H9 (cell line): ENCODE measurements at regions not wholly inside any gene's neighbourhood (a gene's known extent, or its start where the extent isn't known, plus 50 kb on each side); places are given as distances from the start of the nearest gene placed in this dataset.

Experiments
- DNase-seq: peaks from one replicate; pipeline ENCODE4 v3.0.0-alpha.2; 2017
- H2AFZ ChIP-seq: one replicate; pipeline ENCODE4 v1.6.1; 2013; ENCODE audit warnings: mild to moderate bottlenecking, low read length, control low read depth, moderate library complexity
- H2AK5ac ChIP-seq: 2 replicates; pipeline ENCODE4 v1.6.1; 2013; ENCODE audit warnings: low read length, control low read depth, mixed read lengths; ENCODE audit not compliant: insufficient read length
- H2BK120ac ChIP-seq: one replicate; pipeline ENCODE4 v1.6.1; 2013; ENCODE audit warnings: low read depth, mild to moderate bottlenecking, low read length, control low read depth, inconsistent platforms; ENCODE audit not compliant: poor library complexity, severe bottlenecking
- H2BK12ac ChIP-seq: 2 replicates; pipeline ENCODE4 v1.6.1; 2013; ENCODE audit warnings: low read length, control low read depth, mixed read lengths, low read depth; ENCODE audit not compliant: insufficient read length
- H2BK15ac ChIP-seq: 2 replicates; pipeline ENCODE4 v1.6.1; 2013; ENCODE audit warnings: low read depth, low read length, control low read depth
- H2BK20ac ChIP-seq: one replicate; pipeline ENCODE4 v1.6.1; 2013; ENCODE audit warnings: low read depth, mild to moderate bottlenecking, low read length, control low read depth, inconsistent platforms; ENCODE audit not compliant: poor library complexity, severe bottlenecking
- H2BK5ac ChIP-seq: 2 replicates; pipeline ENCODE4 v1.6.1; 2013; ENCODE audit warnings: low read length, control low read depth, mixed read lengths; ENCODE audit not compliant: insufficient read length
- H3K14ac ChIP-seq: 2 replicates; pipeline ENCODE4 v1.6.1; 2013; ENCODE audit warnings: low read length, control low read depth; ENCODE audit not compliant: insufficient read depth
- H3K18ac ChIP-seq: 2 replicates; pipeline ENCODE4 v1.6.1; 2013; ENCODE audit warnings: low read depth, mild to moderate bottlenecking, mixed read lengths, low read length, control low read depth; ENCODE audit not compliant: insufficient read length
- H3K23ac ChIP-seq: 2 replicates; pipeline ENCODE4 v1.6.1; 2013; ENCODE audit warnings: low read length, control low read depth, mixed read lengths, low read depth; ENCODE audit not compliant: insufficient read length
- H3K23me2 ChIP-seq: 2 replicates; pipeline ENCODE4 v1.6.1; 2013; ENCODE audit warnings: low read depth, mild to moderate bottlenecking, mixed read lengths, low read length, control low read depth; ENCODE audit not compliant: insufficient read length, poor library complexity, severe bottlenecking
- H3K27ac ChIP-seq: 2 replicates; pipeline ENCODE4 v1.5.1; 2013; ENCODE audit warnings: low read length, control low read depth, mixed read lengths, low read depth; ENCODE audit not compliant: insufficient read length
- H3K27me3 ChIP-seq: 2 replicates; pipeline ENCODE4 v1.6.1; 2013; ENCODE audit warnings: low read length, control low read depth, inconsistent platforms; ENCODE audit not compliant: insufficient read depth
- H3K4ac ChIP-seq: 2 replicates; pipeline ENCODE4 v1.6.1; 2013; ENCODE audit warnings: low read depth, mild to moderate bottlenecking, control low read depth, inconsistent platforms, low read length, moderate library complexity
- H3K4me1 ChIP-seq: 2 replicates; pipeline ENCODE4 v1.6.1; 2013; ENCODE audit warnings: low read length, control low read depth, inconsistent platforms; ENCODE audit not compliant: insufficient read depth
- H3K4me2 ChIP-seq: 2 replicates; pipeline ENCODE4 v1.6.1; 2013; ENCODE audit warnings: low read length, control low read depth, mixed read lengths; ENCODE audit not compliant: insufficient read length, insufficient read depth
- H3K56ac ChIP-seq: 2 replicates; pipeline ENCODE4 v1.6.1; 2013; ENCODE audit warnings: low read depth, mild to moderate bottlenecking, mixed read lengths, low read length, control low read depth; ENCODE audit not compliant: insufficient read length
- H3K79me1 ChIP-seq: 2 replicates; pipeline ENCODE4 v1.6.1; 2013; ENCODE audit warnings: low read depth, mild to moderate bottlenecking, moderate library complexity, low read length, control low read depth, inconsistent platforms; ENCODE audit not compliant: insufficient read depth, poor library complexity, severe bottlenecking
- H3K79me2 ChIP-seq: 2 replicates; pipeline ENCODE4 v1.6.1; 2013; ENCODE audit warnings: low read length, control low read depth, inconsistent platforms; ENCODE audit not compliant: insufficient read depth
- H3K9ac ChIP-seq: 2 replicates; pipeline ENCODE4 v1.6.1; 2013; ENCODE audit warnings: low read length, control low read depth, mixed read lengths; ENCODE audit not compliant: insufficient read length; ENCODE audit errors: extremely low read depth
- H3K9me3 ChIP-seq: one replicate; pipeline ENCODE4 v1.6.1; 2013; ENCODE audit warnings: low read depth, low read length, inconsistent platforms; ENCODE audit not compliant: control insufficient read depth
- H3T11ph ChIP-seq: one replicate; pipeline ENCODE4 v1.6.1; 2013; ENCODE audit warnings: mild to moderate bottlenecking, low read length, control low read depth, inconsistent platforms
- H4K20me1 ChIP-seq: one replicate; pipeline ENCODE4 v1.6.1; 2013; ENCODE audit not compliant: control insufficient read depth, insufficient read length, insufficient read depth
- H4K5ac ChIP-seq: 2 replicates; pipeline ENCODE4 v1.6.1; 2013; ENCODE audit warnings: low read depth, mild to moderate bottlenecking, mixed read lengths, low read length, control low read depth; ENCODE audit not compliant: insufficient read length
- H4K8ac ChIP-seq: replicated peaks from 2 replicates; pipeline ENCODE4 v1.6.1; 2013; ENCODE audit warnings: low read length, control low read depth, mixed read lengths, low read depth; ENCODE audit not compliant: insufficient read length
- H4K91ac ChIP-seq: 2 replicates; pipeline ENCODE4 v1.6.1; 2013; ENCODE audit warnings: low read depth, mild to moderate bottlenecking, moderate library complexity, mixed read lengths, low read length, control low read depth; ENCODE audit not compliant: insufficient read length
- H3K27ac Mint-ChIP-seq, 3 experiments: 2 replicates in 2 of 3; 3 replicates in 1 of 3; pipeline ENCODE4 v1.8.0; 2020 to 2021; ENCODE audit warnings: mixed read lengths in 3 of 3, mild to moderate bottlenecking in 1 of 3, moderate library complexity in 1 of 3
- H3K27me3 Mint-ChIP-seq: 2 replicates; pipeline ENCODE4 v1.8.0; 2021; ENCODE audit warnings: low read depth, mild to moderate bottlenecking, moderate library complexity, mixed read lengths
- H3K36me3 Mint-ChIP-seq, 3 experiments: 2 replicates in 2 of 3; 3 replicates in 1 of 3; pipeline ENCODE4 v1.8.0; 2020 to 2021; ENCODE audit warnings: low read depth in 3 of 3, mixed read lengths in 3 of 3; ENCODE audit not compliant: insufficient read depth in 1 of 3
- H3K4me1 Mint-ChIP-seq, 2 experiments: 2 replicates each; pipeline ENCODE4 v1.8.0; 2020; ENCODE audit warnings: mixed read lengths in 2 of 2
- H3K4me3 Mint-ChIP-seq, 2 experiments: 2 replicates in 1 of 2; 3 replicates in 1 of 2; pipeline ENCODE4 v1.8.0; 2020 to 2021; ENCODE audit warnings: mild to moderate bottlenecking in 2 of 2, mixed read lengths in 2 of 2, moderate library complexity in 1 of 2
- H3K9me3 Mint-ChIP-seq, 2 experiments: 2 replicates in 1 of 2; 3 replicates in 1 of 2; pipeline ENCODE4 v1.8.0; 2020; ENCODE audit warnings: mild to moderate bottlenecking in 2 of 2, mixed read lengths in 2 of 2, moderate library complexity in 1 of 2
- CTCF ChIP-seq: fragments of 200-600 bp; sonication (generic); conservative IDR thresholded peaks from 3 replicates; pipeline ENCODE4 v1.8.0; 2021; ENCODE audit warnings: antibody characterized with exemption, mild to moderate bottlenecking
- WGBS: extraction: QIAGEN DNeasy Blood & Tissue Kit; methylation state at CpG from one replicate; pipeline ENCODE4 v1.1.7; 2013; ENCODE audit warnings: missing lambda C conversion rate, low lambda C conversion rate, mixed read lengths; ENCODE audit not compliant: insufficient read length; ENCODE audit errors: extremely low coverage; 5-methylcytosine and 5-hydroxymethylcytosine counted together

DNA sequence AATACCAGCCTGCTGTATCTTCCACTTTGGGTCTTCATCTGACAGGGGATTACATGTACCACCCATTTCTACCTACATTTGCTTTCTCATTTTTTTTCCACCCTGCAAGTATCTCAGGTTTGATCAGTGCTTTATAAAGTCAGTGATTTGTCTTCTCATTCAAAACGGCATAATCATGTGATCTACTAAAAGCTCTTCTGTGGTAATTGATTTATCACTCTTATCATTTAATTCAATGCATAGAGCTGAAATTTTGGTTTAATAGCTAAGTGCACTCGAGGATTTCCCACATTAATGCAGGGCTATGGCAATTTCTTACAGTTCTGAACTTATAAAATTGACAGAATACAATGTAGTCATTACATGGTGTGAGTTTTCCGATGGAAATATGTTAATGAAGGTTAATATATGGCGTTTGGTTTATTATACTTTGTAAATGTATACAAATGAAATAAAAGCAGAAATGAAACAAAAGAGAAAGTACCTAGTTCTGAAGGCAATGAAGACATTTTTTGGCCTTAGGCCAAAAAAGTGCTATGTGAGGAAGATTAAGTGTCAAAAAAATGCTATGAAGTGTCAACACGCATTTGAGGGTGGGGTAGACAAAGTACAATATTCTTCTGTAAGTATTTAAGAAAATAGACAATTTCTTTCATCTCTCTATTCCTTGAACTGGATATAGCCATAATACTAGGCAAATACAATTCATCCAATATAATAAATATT, 457.3 kb downstream of the ETV1 start:
- DNase-seq, result no peak
- no peak overlapping the region for H2BK20ac ChIP-seq
- no peak overlapping the region for H3K4me3 Mint-ChIP-seq
- H3K56ac ChIP-seq, result no peak overlapping the region
- WGBS, result 100% methylated on average over 2 of the region's 5 CpGs
- no peaks in the 10 kb centered on the region for H3K36me3 Mint-ChIP-seq
- no peaks in the 10 kb centered on the region for H3K9me3 Mint-ChIP-seq
- no peak overlapping the region for H2BK12ac ChIP-seq
- H3T11ph ChIP-seq, result no peak overlapping the region
- no peak overlapping the region for H3K14ac ChIP-seq
- H2AFZ ChIP-seq, result no peak overlapping the region
- no peak overlapping the region for H3K23ac ChIP-seq
- no peak overlapping the region for H4K8ac ChIP-seq
- no peak overlapping the region for H4K91ac ChIP-seq
- H2BK5ac ChIP-seq, result no peak overlapping the region
- no peak for TF ChIP-seq CTCF
- no peaks in the 10 kb centered on the region for H3K27me3 ChIP-seq
- H3K9ac ChIP-seq, result no peak overlapping the region
- H3K4me2 ChIP-seq, result no peak overlapping the region
- no peak overlapping the region for H3K18ac ChIP-seq
- no peaks in the 10 kb centered on the region for H3K79me2 ChIP-seq
- H3K23me2 ChIP-seq, result no peaks in the 10 kb centered on the region
- no peak overlapping the region for H3K4ac ChIP-seq
- no peak overlapping the region for H2BK15ac ChIP-seq
- H4K20me1 ChIP-seq, result no peaks in the 10 kb centered on the region
- H3K27me3 Mint-ChIP-seq, result no peaks in the 10 kb centered on the region
- no peaks in the 10 kb centered on the region for H3K9me3 ChIP-seq
- no peak overlapping the region for H2BK120ac ChIP-seq
- peaks cover 15 to 18% of the 10 kb centered on the region in 2 experiments for H3K4me1 Mint-ChIP-seq
- no peaks in the 10 kb centered on the region for H3K79me1 ChIP-seq
- no peak overlapping the region for H3K27ac Mint-ChIP-seq
- H3K27ac ChIP-seq, result no peak overlapping the region
- no peaks in the 10 kb centered on the region for H3K4me1 ChIP-seq
- no peak overlapping the region for H4K5ac ChIP-seq
- H2AK5ac ChIP-seq, result no peak overlapping the region
